Neutrophil (primary cell): ENCODE measurements at regions not wholly inside any gene's neighbourhood (a gene's known extent, or its start where the extent isn't known, plus 50 kb on each side); places are given as distances from the start of the nearest gene placed in this dataset.

ENCODE experiments used
- H3K27ac ChIP-seq: fragments of 200-600 bp; sonication (generic); 2 replicates; pipeline ENCODE4 v1.5.1; 2016; ENCODE audit warnings: mild to moderate bottlenecking, moderate library complexity
- H3K27me3 ChIP-seq: fragments of 200-600 bp; sonication (generic); 2 replicates; pipeline ENCODE4 v1.6.0; 2016; ENCODE audit warnings: mild to moderate bottlenecking
- H3K36me3 ChIP-seq: fragments of 200-600 bp; sonication (generic); 2 replicates; pipeline ENCODE4 v1.5.1; 2017
- H3K4me1 ChIP-seq, 2 experiments: fragments of 200-600 bp in 1 of 2; sonication (generic) in 1 of 2; 1 replicate in 1 of 2; 2 replicates in 1 of 2; pipeline versions ENCODE4 v1.5.1 to v1.6.1; 2013 to 2016; ENCODE audit warnings: low read depth in 1 of 2, low read length in 1 of 2, mild to moderate bottlenecking in 1 of 2, moderate library complexity in 1 of 2; ENCODE audit not compliant: control insufficient read depth in 1 of 2, insufficient read depth in 1 of 2
- H3K4me3 ChIP-seq, 2 experiments: fragments of 200-600 bp in 1 of 2; sonication (generic) in 1 of 2; 1 replicate in 1 of 2; 2 replicates in 1 of 2; pipeline ENCODE4 v1.5.1; 2013 to 2016; ENCODE audit warnings: low read depth in 1 of 2, low read length in 1 of 2, mild to moderate bottlenecking in 1 of 2, moderate library complexity in 1 of 2
- H3K9me3 ChIP-seq: fragments of 200-600 bp; sonication (generic); 2 replicates; pipeline ENCODE4 v1.5.1; 2016
- CTCF ChIP-seq: fragments of 200-600 bp; sonication (generic); IDR thresholded peaks from 2 replicates; pipeline ENCODE4 v1.5.1; 2016; ENCODE audit warnings: antibody characterized with exemption

GRCh38 chr4:128456171-128456570, 168.6 kb upstream of the PGRMC2 start:
- Histone ChIP-seq H3K36me3 (no peaks in the 10 kb centered on the region), H3K4me3 (no peak overlapping the region), H3K4me1 (no peaks in the 10 kb centered on the region), H3K27ac (no peak overlapping the region), H3K9me3 (no peaks in the 10 kb centered on the region), H3K27me3 (no peaks in the 10 kb centered on the region)
- no peak for TF ChIP-seq CTCF

GRCh38 chr4:128455480-128455879, 167.9 kb upstream of the PGRMC2 start:
- H3K4me3 ChIP-seq: no peak overlapping the region
- TF ChIP-seq CTCF: no peak
- no peaks in the 10 kb centered on the region for H3K9me3 ChIP-seq
- H3K27ac ChIP-seq: no peak overlapping the region
- no peaks in the 10 kb centered on the region for H3K36me3 ChIP-seq
- H3K4me1 ChIP-seq: no peaks in the 10 kb centered on the region
- H3K27me3 ChIP-seq: no peaks in the 10 kb centered on the region

GRCh38 chr4:128454881-128455280, 167.3 kb upstream of the PGRMC2 start:
- Histone ChIP-seq H3K4me1 (no peaks in the 10 kb centered on the region), H3K9me3 (no peaks in the 10 kb centered on the region), H3K36me3 (no peaks in the 10 kb centered on the region), H3K4me3 (no peak overlapping the region), H3K27me3 (no peaks in the 10 kb centered on the region), H3K27ac (no peak overlapping the region)
- no peak for TF ChIP-seq CTCF

- Histone ChIP-seq H3K27ac (no peak overlapping the region), H3K4me3 (no peak overlapping the region), H3K4me1 (no peaks in the 10 kb centered on the region), H3K36me3 (no peaks in the 10 kb centered on the region), H3K27me3 (no peaks in the 10 kb centered on the region), H3K9me3 (no peaks in the 10 kb centered on the region)
- no peak for TF ChIP-seq CTCF
These were observed 166.8 kb upstream of the PGRMC2 start for GRCh38 chr4:128454281-128454871.

GRCh38 chr4:128452415-128452814, 164.8 kb upstream of the PGRMC2 start:
- no peaks in the 10 kb centered on the region for H3K27me3 ChIP-seq
- no peak overlapping the region for H3K27ac ChIP-seq
- H3K36me3 ChIP-seq: no peaks in the 10 kb centered on the region
- no peaks in the 10 kb centered on the region for H3K4me1 ChIP-seq
- no peak for TF ChIP-seq CTCF
- no peaks in the 10 kb centered on the region for H3K9me3 ChIP-seq
- no peak overlapping the region for H3K4me3 ChIP-seq
